ENCODE measurements at regions not wholly inside any gene's neighbourhood (a gene's known extent, or its start where the extent isn't known, plus 50 kb on each side); places are given as distances from the start of the nearest gene placed in this dataset.

- TF ChIP-seq, protein P1, sequence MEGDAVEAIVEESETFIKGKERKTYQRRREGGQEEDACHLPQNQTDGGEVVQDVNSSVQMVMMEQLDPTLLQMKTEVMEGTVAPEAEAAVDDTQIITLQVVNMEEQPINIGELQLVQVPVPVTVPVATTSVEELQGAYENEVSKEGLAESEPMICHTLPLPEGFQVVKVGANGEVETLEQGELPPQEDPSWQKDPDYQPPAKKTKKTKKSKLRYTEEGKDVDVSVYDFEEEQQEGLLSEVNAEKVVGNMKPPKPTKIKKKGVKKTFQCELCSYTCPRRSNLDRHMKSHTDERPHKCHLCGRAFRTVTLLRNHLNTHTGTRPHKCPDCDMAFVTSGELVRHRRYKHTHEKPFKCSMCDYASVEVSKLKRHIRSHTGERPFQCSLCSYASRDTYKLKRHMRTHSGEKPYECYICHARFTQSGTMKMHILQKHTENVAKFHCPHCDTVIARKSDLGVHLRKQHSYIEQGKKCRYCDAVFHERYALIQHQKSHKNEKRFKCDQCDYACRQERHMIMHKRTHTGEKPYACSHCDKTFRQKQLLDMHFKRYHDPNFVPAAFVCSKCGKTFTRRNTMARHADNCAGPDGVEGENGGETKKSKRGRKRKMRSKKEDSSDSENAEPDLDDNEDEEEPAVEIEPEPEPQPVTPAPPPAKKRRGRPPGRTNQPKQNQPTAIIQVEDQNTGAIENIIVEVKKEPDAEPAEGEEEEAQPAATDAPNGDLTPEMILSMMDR (IDR thresholded peaks at IDR 0.05 in 8 of 11, conservative IDR thresholded peaks at IDR 0.05 in 3 of 11), result no peak
- TF ChIP-seq POLR2AphosphoS5 (IDR thresholded peaks at IDR 0.05), result no peak
- no peak for TF ChIP-seq POLR2A (IDR thresholded peaks at IDR 0.05)
These were observed 145.5 kb downstream of the SMAD6 start for GRCh38 chr15:66847565-66847991.

All from spleen (tissue), 7 donors.